ENCODE measurements at regions not wholly inside any gene's neighbourhood (a gene's known extent, or its start where the extent isn't known, plus 50 kb on each side); places are given as distances from the start of the nearest gene placed in this dataset.

DNA sequence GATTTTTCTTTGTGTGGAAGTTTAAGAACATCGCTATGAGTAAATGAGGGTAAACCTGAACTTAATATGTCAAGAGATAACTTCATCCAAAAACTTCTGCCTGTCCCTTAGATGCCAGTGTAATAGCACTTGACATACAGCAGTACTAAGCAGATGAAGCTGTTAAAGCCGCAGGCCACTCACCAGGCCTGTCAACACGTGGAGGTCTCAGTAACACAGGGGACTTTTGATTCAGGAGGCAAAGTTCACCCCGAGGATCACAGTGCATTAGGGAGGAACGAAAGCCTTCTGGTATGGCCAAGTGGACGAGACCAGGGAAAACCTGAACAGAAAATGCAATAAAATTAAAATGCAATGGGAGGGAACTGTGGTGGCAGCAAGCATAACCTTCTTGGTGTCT lies 235.7 kb downstream of the CHD9NB start:
- H3K27ac ChIP-seq = no peak overlapping the region
- H3K4me3 ChIP-seq (ENCODE audit: low read depth, low read length) = no peak overlapping the region
- TF ChIP-seq, protein P1, sequence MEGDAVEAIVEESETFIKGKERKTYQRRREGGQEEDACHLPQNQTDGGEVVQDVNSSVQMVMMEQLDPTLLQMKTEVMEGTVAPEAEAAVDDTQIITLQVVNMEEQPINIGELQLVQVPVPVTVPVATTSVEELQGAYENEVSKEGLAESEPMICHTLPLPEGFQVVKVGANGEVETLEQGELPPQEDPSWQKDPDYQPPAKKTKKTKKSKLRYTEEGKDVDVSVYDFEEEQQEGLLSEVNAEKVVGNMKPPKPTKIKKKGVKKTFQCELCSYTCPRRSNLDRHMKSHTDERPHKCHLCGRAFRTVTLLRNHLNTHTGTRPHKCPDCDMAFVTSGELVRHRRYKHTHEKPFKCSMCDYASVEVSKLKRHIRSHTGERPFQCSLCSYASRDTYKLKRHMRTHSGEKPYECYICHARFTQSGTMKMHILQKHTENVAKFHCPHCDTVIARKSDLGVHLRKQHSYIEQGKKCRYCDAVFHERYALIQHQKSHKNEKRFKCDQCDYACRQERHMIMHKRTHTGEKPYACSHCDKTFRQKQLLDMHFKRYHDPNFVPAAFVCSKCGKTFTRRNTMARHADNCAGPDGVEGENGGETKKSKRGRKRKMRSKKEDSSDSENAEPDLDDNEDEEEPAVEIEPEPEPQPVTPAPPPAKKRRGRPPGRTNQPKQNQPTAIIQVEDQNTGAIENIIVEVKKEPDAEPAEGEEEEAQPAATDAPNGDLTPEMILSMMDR (IDR thresholded peaks at IDR 0.05; ENCODE audit: low read depth, low read length) = no peak
- H3K9me3 ChIP-seq (ENCODE audit: severe bottlenecking) = no peaks in the 10 kb centered on the region
- H3K27me3 ChIP-seq (ENCODE audit: insufficient read depth, low read depth, severe bottlenecking) = no peaks in the 10 kb centered on the region
- no peak for DNase-seq
- H3K36me3 ChIP-seq = no peaks in the 10 kb centered on the region

DNA sequence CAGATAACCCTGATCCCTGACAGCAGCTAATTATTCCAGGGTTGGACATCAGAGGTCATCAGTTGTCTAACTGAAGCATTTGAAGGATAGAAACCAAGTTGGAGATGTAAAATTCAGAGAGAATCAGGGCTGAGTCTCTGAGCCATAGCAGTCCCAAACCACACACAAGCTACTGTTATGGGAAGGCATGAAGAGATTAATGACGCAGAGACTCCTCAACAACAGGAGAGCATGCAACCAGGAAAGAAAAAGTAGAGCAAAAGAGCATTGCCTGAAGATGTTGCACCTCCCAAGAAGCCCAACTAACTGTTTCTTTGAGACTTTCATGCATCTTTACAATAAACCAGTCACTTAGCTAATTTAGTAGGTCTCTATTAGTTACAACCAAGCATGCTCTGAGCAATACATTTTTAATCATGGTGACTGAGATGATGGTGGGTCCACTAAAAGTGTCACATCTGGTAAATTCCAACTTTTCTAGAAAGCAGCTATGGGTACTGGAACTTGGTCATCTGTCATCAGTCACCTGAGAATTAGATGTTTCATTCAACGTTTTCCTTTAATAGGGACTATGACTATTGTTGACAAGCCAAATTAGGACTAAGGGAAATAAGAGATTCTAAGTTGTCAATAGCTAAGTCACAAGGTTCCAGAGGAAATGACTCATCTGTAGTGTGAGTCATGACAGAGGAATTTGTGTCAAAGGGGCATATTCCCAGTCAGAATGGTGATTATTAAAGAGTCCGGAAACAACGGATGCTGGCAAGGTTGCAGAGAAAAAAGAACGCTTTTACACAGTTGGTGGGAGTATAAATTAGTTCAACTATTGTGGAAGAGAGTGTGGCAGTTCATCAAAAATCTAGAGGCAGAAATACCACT lies 239.8 kb downstream of the CHD9NB start:
- no peak for DNase-seq
- Histone ChIP-seq H3K27ac (no peak overlapping the region), H3K27me3 (ENCODE audit: insufficient read depth, low read depth, severe bottlenecking) (no peaks in the 10 kb centered on the region), H3K4me3 (ENCODE audit: low read depth, low read length) (no peak overlapping the region), H3K36me3 (no peaks in the 10 kb centered on the region), H3K9me3 (ENCODE audit: severe bottlenecking) (no peaks in the 10 kb centered on the region)
- TF ChIP-seq, protein P1 (IDR thresholded peaks at IDR 0.05; ENCODE audit: low read depth, low read length) = no peak

DNA sequence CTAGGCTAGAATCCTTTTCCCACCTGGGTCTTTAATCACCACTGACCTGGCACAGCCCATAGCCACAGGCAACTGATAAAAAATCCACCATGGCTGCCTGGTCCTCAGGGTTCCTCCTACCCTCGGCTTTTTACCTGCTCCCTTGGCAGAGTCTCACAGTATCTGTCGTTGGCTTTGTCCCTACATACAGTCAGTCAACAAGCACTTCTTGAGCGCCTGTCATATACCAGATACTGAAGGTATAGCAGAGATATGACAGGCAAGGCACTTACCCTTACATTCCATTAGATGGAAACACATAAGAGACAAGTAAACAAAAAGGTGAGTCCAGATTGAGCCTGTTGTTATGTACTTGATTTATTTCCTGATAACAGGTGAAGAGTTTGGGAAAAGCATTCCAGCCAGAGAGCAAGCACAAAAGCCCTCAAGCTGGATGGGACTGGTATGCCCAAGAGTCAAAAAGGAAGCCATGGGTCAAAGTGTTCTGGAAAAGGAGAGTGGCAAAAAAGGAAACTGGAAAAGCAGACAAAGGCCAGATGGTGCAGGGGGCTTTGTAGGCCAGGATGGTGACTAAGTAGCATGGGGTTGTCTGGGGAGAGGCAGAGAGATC lies 247.0 kb downstream of the CHD9NB start:
- no peaks in the 10 kb centered on the region for H3K27me3 ChIP-seq (ENCODE audit: insufficient read depth, low read depth, severe bottlenecking)
- TF ChIP-seq, protein P1 (IDR thresholded peaks at IDR 0.05; ENCODE audit: low read depth, low read length) = no peak
- no peaks in the 10 kb centered on the region for H3K36me3 ChIP-seq
- H3K9me3 ChIP-seq (ENCODE audit: severe bottlenecking) = no peaks in the 10 kb centered on the region
- H3K27ac ChIP-seq = no peak overlapping the region
- no peak for DNase-seq
- H3K4me3 ChIP-seq (ENCODE audit: low read depth, low read length) = no peak overlapping the region

DNA sequence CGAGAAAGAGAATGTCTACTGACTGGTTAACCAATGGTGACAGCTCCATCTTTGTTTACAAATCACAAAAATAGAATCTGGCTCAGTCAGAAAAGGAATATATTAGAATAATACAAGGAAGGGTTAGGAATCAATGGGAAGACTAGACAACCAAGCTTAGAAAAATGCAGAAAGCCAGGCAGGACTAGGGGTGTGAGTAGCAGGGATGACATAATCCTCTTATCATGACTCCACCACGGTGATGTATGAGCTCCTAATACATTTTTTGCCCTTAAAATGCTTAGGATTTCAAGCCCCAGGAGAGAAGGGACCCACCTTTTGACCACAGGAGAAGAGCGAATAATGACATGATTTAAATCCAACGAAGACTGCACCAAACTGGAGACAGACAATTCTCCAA lies 252.3 kb downstream of the CHD9NB start:
- Histone ChIP-seq H3K27ac (no peak overlapping the region), H3K4me3 (ENCODE audit: low read depth, low read length) (no peak overlapping the region), H3K36me3 (no peaks in the 10 kb centered on the region), H3K27me3 (ENCODE audit: insufficient read depth, low read depth, severe bottlenecking) (no peaks in the 10 kb centered on the region), H3K9me3 (ENCODE audit: severe bottlenecking) (no peaks in the 10 kb centered on the region)
- DNase-seq = peak; percentile 16
- TF ChIP-seq, protein P1 (IDR thresholded peaks at IDR 0.05; ENCODE audit: low read depth, low read length) = no peak

DNA sequence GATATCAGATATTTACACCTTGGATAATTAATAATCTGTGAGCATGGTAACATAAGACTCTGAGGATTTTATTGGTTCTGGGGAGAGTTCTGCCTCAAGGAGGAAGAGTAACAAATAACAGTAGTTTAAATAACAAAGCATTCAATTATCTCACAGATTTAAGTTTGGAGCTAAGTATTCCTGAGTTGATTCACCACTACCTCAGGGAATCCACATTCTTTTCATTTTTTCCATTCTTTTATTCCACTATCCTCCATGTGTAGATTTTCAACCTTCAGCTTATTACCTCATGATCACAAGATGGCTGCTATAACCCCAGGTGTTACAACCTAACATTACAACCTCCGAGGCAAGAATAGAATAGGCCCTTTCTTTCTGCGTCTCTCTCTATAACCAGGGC lies 252.2 kb upstream of the TOX3 start:
- TF ChIP-seq, protein P1 (IDR thresholded peaks at IDR 0.05; ENCODE audit: low read depth, low read length) = no peak
- no peaks in the 10 kb centered on the region for H3K27me3 ChIP-seq (ENCODE audit: insufficient read depth, low read depth, severe bottlenecking)
- H3K9me3 ChIP-seq (ENCODE audit: severe bottlenecking) = no peaks in the 10 kb centered on the region
- DNase-seq = no peak
- H3K4me3 ChIP-seq (ENCODE audit: low read depth, low read length) = no peak overlapping the region
- H3K36me3 ChIP-seq = no peaks in the 10 kb centered on the region
- H3K27ac ChIP-seq = no peak overlapping the region

Data from WERI-Rb-1 (cell line).